ENCODE measurements at regions not wholly inside any gene's neighbourhood (a gene's known extent, or its start where the extent isn't known, plus 50 kb on each side); places are given as distances from the start of the nearest gene placed in this dataset.

DNA sequence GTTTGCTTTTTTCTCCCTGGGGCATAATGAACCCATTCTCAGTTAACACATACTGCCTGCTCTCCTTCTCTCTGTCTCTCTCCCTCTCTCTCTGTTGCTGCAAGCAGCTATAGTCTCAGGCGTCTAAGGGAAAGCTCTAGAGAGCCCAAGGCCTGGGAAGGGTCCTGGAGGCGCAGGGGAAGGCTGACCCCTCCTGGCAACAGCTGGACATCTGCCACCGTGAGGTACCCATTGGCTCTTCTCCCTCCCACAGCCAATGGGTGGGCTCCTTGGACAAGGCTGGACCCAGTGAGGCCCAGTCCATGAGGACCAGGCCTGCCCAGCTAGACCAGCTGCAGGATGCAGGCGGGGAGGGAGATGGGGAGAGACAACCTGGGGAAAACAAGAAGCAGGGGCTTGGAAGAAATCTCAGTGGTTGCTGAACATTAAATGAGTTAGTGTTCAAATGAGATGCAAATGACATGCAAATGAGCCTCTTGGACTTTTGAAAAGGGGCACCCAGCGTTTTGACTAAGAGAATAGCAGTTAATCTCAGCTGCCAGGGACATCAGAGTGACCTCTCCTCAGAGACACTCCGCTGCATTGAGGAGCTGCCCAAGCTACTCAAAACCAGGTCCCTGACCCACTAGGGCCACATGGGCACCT, 349.7 kb downstream of the BUD13 start:
- DNase-seq (ENCODE audit: low read depth in 3 of 3, low spot score in 2 of 3) = no peak

GRCh38 chr11:116422556-116422955, 350.2 kb downstream of the BUD13 start:
- DNase-seq (ENCODE audit: low read depth in 3 of 3, low spot score in 2 of 3) = no peak

GRCh38 chr11:116421529-116422185, 351.1 kb downstream of the BUD13 start:
- no peak for DNase-seq (ENCODE audit: low read depth in 3 of 3, low spot score in 2 of 3)

- no peak for DNase-seq (ENCODE audit: low read depth in 3 of 3, low spot score in 2 of 3)
Measured at GRCh38 chr11:116420770-116421528, 351.8 kb downstream of the BUD13 start.

DNA sequence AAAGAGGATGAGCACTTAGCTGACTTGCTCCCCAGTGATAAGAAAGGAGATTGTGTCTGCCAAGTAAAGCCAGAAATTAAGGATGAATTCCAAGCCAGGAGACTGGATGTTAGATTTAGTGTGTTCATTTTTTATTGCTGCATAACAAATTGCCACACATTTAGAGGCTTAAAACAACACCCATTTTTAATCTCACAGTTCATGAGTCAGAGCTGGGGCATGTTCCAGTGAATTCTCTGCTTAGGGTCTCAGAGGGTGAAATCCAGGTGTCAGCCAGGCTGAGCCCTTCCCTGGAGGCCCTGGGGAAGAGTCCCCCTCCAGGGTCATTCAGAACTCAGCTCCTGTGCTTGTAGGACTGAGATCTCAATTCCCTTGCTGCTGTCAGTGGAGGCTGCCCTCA, 352.8 kb downstream of the BUD13 start:
- no peak for DNase-seq (ENCODE audit: low read depth in 3 of 3, low spot score in 2 of 3)

DNA sequence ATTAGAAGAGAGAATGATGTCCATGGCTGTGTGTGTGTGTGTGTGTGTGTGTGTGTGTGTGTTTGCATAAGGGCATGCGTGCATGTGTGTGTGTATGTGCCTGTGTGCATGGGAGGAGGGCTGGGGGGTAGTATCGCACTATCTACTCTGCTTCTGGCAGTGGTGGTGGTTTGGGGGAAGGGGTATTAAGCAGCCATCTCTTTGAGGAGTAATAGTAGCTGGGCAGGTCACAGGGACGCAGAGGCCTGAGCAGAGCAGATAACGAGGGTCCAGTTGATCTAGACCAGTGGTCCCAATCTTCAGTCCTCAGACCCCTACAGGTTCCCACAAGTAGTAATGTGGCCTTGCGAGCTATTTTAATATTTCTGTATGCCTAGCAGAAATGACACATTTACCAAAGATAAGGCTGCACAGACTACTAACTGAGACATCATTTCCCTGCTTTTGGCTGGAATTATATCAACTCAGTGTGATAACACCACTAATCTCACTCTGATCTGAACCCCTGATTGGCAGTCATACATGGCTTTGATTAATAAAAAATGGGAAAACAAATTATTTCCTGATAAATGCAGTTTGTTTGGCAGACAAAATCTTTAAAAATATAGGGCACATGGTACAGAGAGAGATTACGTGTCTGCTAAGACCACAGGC, 354.3 kb downstream of the BUD13 start:
- DNase-seq (ENCODE audit: low read depth in 3 of 3, low spot score in 2 of 3) = no peak

DNA sequence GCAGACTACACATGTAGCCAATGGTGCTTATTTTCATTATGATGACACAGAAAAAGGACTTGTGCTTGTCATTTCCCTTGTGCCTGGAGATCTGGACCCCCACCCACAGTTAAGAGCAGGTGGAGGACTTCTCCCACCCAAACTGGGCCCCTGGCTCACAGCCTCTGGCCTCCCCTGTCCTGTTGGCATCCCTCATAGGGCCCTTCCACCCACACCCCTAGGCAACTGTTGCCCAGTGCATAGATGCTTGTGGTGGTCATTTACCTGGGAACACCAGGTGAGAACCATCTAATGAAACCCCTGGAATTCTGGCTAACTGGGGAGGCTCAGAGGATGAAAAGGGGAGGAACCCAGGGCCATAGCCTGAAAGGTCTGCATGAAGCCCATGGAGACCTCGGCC, 355.9 kb downstream of the BUD13 start:
- no peak for DNase-seq (ENCODE audit: low read depth in 3 of 3, low spot score in 2 of 3)

GRCh38 chr11:116415095-116415494, 357.7 kb downstream of the BUD13 start:
- DNase-seq (ENCODE audit: low read depth in 3 of 3, low spot score in 2 of 3) = no peak

DNA sequence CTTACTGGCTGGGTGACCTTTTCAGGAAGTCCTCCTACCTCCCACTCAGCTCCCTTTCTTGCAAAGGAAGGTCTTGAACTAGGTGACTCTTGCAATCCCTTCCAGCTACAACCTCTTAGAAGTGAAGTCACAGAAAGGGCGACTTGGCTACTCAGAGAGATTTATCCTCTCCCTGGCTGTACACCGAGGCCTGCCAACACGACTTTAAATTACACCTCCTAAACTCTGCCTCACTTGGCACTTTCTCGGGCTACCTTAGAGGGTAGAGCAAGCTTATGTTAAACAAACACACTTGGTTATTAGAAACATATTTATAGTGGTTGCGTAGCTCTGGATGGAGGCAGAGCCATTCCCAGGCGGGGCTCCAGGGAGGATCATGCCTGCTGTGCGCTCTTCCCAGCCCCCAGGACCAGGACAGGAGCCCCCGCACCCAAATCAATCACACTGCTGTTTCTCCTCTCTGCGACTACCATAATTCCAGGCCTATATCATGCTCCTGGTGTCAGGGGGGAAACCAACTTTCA, 358.4 kb downstream of the BUD13 start:
- no peak for DNase-seq (ENCODE audit: low read depth in 3 of 3, low spot score in 2 of 3)

- no peak for DNase-seq (ENCODE audit: low read depth in 3 of 3, low spot score in 2 of 3)
Measured at GRCh38 chr11:116413301-116414242, 359.2 kb downstream of the BUD13 start.

DNA sequence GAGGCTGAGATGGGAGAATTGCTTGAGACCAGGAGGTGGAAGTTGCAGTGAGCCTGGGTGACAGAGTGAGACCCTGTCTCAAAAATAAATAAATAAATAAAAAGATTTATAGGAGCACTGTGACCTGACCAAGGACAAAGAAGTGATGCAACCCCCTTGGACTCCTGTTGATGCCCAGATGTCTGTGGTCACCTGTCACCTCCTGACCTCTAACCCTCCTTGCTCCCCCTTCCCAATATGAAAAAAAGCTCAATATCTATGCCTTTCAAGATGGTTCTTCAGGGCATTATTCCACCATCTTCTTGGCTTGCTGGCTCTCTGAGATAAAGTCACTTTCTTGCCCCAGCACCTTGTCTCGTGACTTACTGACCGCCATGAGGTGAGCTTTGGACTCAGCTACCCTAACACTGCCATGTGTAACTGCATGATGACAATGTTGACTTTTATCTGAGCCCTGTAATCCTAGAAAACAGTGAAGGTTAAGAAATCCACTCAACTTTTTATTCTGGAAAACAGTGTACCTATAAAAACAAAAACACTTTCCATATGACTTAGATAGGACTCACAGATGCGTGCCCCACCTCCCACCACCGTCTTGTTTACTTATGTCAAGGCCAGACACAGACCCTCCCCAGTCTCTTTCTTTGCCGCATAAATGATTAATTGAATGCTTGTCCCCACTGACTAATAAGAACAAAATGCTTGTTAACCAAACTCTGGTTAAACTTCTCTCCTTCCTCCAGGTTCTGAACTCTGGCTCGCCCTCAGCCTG, 360.5 kb downstream of the BUD13 start:
- no peak for DNase-seq (ENCODE audit: low read depth in 3 of 3, low spot score in 2 of 3)

DNA sequence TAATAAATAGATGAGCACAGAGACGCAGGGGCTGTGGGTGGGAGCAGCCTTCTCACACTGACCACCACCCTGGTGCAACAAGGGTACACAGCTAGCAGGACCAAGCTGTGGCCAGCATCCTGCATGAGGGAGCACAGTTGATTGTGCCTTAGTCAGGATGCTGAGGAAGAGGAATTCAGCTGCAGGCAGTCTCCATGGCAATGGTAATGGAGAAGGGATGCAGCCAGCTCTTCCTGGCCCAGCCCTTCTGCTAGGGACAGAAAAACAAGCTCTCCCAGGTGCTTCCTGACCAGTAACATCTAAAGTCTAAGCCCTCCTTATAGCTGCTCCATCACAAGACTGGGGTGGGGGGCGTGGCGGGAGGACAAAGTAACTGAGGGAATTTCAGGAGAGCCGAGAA, 363.5 kb downstream of the BUD13 start:
- no peak for DNase-seq (ENCODE audit: low read depth in 3 of 3, low spot score in 2 of 3)

DNA sequence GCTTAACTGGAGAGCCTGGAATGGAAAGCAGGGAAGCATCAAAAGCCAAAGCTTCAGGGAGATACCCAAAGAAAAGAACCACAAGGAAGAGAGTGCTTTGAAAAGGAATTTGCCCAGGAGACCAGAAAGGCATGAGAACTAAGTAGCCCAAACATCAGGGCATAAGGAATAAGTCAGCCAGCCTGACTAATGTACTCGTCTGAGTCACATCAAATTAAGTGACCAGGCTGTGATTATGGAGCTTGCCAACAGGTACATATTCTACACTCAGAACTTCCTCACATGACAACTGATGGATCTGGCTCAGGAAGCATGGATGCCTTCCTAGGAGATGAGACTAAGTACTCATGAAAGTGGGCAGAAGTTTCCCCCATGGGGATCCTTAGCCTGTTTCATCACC, 366.7 kb downstream of the BUD13 start:
- DNase-seq (ENCODE audit: low read depth in 3 of 3, low spot score in 2 of 3) = no peak

- DNase-seq (ENCODE audit: low read depth in 3 of 3, low spot score in 2 of 3) = no peak
Measured at GRCh38 chr11:116404462-116404798, 368.4 kb downstream of the BUD13 start.

DNA sequence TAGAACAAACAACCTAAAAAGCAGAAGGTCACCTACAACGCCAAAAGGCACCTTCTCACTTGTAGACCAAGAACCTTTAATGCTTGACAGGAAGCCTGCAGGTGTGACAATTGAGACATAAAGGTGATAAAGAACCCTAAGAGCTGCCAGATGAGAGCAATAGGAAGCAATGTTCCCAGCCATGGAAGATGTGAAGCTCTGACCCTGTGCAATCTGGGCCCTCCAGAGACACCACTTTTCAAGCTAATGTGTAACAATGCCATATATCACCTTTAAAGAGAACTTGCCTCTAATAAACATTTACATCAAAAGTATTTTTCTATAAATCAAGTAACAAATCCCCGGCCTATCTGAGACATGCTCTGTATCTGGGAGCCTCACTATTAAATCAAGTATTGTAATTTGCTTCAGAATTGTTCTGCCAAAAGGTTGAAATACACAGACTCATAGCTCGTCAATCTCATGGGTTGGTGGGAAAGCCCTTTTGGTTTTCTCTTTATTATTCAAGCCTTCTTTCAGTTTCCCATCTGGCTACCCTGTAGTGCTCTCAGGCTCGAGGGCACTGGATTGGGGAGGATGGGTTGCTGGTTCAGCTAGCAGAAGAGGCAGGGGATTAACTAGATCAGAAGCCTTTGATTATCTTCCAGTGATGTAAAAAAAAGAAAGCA, 368.9 kb downstream of the BUD13 start:
- no peak for DNase-seq (ENCODE audit: low read depth in 3 of 3, low spot score in 2 of 3)

DNA sequence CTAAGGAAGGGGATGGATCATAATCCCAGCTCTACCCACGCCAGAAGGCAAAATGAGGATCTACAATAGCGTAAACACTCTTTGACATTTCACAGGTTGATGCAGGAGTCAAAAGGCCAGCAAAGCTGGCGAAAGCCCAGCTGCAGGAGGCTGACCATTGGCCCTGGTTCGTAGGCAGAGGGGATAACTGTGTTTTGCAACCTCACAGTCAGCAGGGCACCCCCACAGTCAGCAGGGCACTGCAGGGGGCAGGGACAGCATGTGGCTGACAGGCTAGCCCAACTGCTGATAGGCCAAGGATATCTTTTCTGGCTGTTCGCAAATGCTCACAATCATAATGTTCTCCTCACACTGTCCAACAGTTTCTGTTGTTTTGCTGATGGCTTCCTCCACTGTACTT, 372.7 kb downstream of the BUD13 start:
- no peak for DNase-seq (ENCODE audit: low read depth in 3 of 3, low spot score in 2 of 3)

- DNase-seq (ENCODE audit: low read depth in 3 of 3, low spot score in 2 of 3) = no peak
Measured at GRCh38 chr11:116397602-116398084, 375.1 kb downstream of the BUD13 start.

- no peak for DNase-seq (ENCODE audit: low read depth in 3 of 3, low spot score in 2 of 3)
Measured at GRCh38 chr11:116396331-116396730, 376.5 kb downstream of the BUD13 start.

- no peak for DNase-seq (ENCODE audit: low read depth in 3 of 3, low spot score in 2 of 3)
Measured at GRCh38 chr11:116394022-116394421, 378.8 kb downstream of the BUD13 start.
